ENCODE measurements at regions not wholly inside any gene's neighbourhood (a gene's known extent, or its start where the extent isn't known, plus 50 kb on each side); places are given as distances from the start of the nearest gene placed in this dataset.

DNA sequence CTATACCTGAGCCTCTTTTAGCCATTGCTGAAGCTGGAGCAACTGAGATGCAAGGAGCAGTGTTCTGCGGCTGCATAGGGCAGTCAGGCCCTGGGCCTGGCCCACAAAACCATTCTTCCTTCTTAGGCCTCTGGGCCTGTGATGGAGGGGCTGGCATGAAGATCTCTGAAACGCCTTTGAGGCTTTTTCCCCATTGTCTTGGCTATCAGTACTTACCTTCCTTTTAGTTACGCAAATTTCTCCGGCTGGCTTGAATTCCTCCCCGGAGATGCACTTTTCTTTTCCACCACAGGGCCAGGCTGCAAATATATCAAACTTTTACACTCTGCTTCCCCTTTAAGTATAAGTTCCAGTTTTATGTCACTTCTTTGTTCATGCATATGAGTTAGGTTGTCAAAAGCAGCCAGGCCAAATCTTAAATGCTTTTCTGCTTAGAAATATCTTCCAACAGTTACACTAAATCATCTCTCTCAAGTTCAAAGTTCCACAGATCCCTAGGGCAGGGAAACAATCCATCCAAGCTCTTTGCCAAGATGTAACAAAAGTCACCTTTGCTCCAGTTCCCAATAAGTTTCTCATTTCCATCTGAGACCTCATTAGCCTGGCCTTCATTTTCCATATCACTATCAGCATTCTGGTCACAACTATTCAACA, 194.4 kb upstream of the PCDH7 start:
- H3K9me3 ChIP-seq (ENCODE audit: control extremely low read depth in 1 of 3, control insufficient read depth in 2 of 3, insufficient read depth in 1 of 3, low read length in 2 of 3), result peaks cover 0 to 7% (median 0%) of the 10 kb centered on the region in 3 donors
- POLR2A ChIA-PET, result no interaction called here
- no peak overlapping the region for H3K27ac ChIP-seq (ENCODE audit: low read length in 2 of 2)
- no peak overlapping the region for H3K4me3 ChIP-seq (ENCODE audit: control extremely low read depth in 1 of 5, extremely low read depth in 1 of 5, insufficient read depth in 1 of 5, low read depth in 2 of 5, low read length in 4 of 5)
- Mint-ChIP-seq H3K9me3 (ENCODE audit: insufficient read depth) (peaks cover 9% of the 10 kb centered on the region), H3K4me1 (no peaks in the 10 kb centered on the region), H3K27me3 (no peaks in the 10 kb centered on the region), H3K4me3 (no peak overlapping the region), H3K27ac (no peak overlapping the region)
- no peaks in the 10 kb centered on the region for H3K36me3 ChIP-seq (replicated peaks in 1 of 2; ENCODE audit: control extremely low read depth in 1 of 2, control insufficient read depth in 1 of 2, extremely low read depth in 1 of 2, insufficient read depth in 2 of 2, low read length in 1 of 2)
- TF ChIP-seq, protein P1, sequence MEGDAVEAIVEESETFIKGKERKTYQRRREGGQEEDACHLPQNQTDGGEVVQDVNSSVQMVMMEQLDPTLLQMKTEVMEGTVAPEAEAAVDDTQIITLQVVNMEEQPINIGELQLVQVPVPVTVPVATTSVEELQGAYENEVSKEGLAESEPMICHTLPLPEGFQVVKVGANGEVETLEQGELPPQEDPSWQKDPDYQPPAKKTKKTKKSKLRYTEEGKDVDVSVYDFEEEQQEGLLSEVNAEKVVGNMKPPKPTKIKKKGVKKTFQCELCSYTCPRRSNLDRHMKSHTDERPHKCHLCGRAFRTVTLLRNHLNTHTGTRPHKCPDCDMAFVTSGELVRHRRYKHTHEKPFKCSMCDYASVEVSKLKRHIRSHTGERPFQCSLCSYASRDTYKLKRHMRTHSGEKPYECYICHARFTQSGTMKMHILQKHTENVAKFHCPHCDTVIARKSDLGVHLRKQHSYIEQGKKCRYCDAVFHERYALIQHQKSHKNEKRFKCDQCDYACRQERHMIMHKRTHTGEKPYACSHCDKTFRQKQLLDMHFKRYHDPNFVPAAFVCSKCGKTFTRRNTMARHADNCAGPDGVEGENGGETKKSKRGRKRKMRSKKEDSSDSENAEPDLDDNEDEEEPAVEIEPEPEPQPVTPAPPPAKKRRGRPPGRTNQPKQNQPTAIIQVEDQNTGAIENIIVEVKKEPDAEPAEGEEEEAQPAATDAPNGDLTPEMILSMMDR (IDR thresholded peaks at IDR 0.05), result no peak
- TF ChIP-seq EZH2 (IDR thresholded peaks at IDR 0.05; ENCODE audit: borderline replicate concordance, insufficient read depth, low read depth, low read length, poor library complexity, severe bottlenecking), result no peak
- H3K27me3 ChIP-seq (replicated peaks in 1 of 4; ENCODE audit: control extremely low read depth in 1 of 4, control insufficient read depth in 3 of 4, insufficient read depth in 4 of 4, low read length in 3 of 4), result no peaks in the 10 kb centered on the region
- H3K4me1 ChIP-seq (ENCODE audit: control insufficient read depth in 2 of 2, insufficient read depth in 2 of 2, low read length in 2 of 2), result no peaks in the 10 kb centered on the region
- 79% methylated on average over 4 of the region's 5 CpGs for WGBS (ENCODE audit: insufficient coverage)
- H3K9ac ChIP-seq (ENCODE audit: low read length), result no peak overlapping the region
- intact Hi-C loops (cut with micrococcal nuclease), result no loop called here
- ATAC-seq (ENCODE audit: low read depth) (no peak), DNase-seq (no peak)
- H4K20me1 ChIP-seq (ENCODE audit: control insufficient read depth, insufficient read depth, low read length, poor library complexity, severe bottlenecking), result no peaks in the 10 kb centered on the region
- H2AFZ ChIP-seq (ENCODE audit: insufficient read depth, low read depth, low read length, poor library complexity, severe bottlenecking), result no peak overlapping the region
- no peaks in the 10 kb centered on the region for H3K79me2 ChIP-seq (ENCODE audit: control insufficient read depth, insufficient read depth, low read length)
- CTCF ChIA-PET, result no interaction called here
- no peak overlapping the region for H3K4me2 ChIP-seq (replicated peaks; ENCODE audit: low read depth, low read length, poor library complexity, severe bottlenecking)

DNA sequence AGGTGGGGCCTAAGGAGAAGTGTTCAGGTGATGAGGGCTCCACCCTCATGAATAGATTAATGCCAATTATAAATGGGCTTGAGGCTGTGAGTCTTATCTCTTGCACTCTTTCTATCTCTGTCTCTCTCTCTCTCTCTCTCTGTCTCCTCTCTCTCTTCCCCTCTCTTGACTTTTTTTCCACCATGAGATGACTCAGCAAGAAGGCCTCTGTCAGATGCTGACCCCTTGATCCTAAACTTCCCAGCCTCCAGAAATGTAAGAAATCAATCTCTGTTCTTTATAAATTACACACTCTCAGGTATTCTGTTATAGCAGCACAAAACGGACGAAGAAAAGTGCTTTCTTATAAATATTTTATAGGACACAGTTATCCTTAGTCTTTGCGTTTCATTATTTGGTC, 184.9 kb upstream of the PCDH7 start:
- DNase-seq (no peak), ATAC-seq (ENCODE audit: low read depth) (no peak)
- no peak overlapping the region for H3K4me3 ChIP-seq (ENCODE audit: control extremely low read depth in 1 of 5, extremely low read depth in 1 of 5, insufficient read depth in 1 of 5, low read depth in 2 of 5, low read length in 4 of 5)
- H4K20me1 ChIP-seq (ENCODE audit: control insufficient read depth, insufficient read depth, low read length, poor library complexity, severe bottlenecking), result no peaks in the 10 kb centered on the region
- no peaks in the 10 kb centered on the region for H3K27me3 ChIP-seq (replicated peaks in 1 of 4; ENCODE audit: control extremely low read depth in 1 of 4, control insufficient read depth in 3 of 4, insufficient read depth in 4 of 4, low read length in 3 of 4)
- peaks cover 0 to 6% (median 0%) of the 10 kb centered on the region in 3 donors for H3K9me3 ChIP-seq (ENCODE audit: control extremely low read depth in 1 of 3, control insufficient read depth in 2 of 3, insufficient read depth in 1 of 3, low read length in 2 of 3)
- H3K27me3 Mint-ChIP-seq, result no peaks in the 10 kb centered on the region
- no peak overlapping the region for H3K4me2 ChIP-seq (replicated peaks; ENCODE audit: low read depth, low read length, poor library complexity, severe bottlenecking)
- H3K27ac Mint-ChIP-seq, result no peak overlapping the region
- POLR2A ChIA-PET, result no interaction called here
- H3K4me1 Mint-ChIP-seq, result no peaks in the 10 kb centered on the region
- CTCF ChIA-PET, result no interaction called here
- H3K9ac ChIP-seq (ENCODE audit: low read length), result no peak overlapping the region
- H3K4me3 Mint-ChIP-seq, result no peak overlapping the region
- intact Hi-C loops (cut with micrococcal nuclease), result no loop called here
- H3K27ac ChIP-seq (ENCODE audit: low read length in 2 of 2), result no peak overlapping the region
- WGBS (ENCODE audit: insufficient coverage), result no CpG with 5 or more reads among the region's 3 CpGs
- no peak for TF ChIP-seq EZH2 (IDR thresholded peaks at IDR 0.05; ENCODE audit: borderline replicate concordance, insufficient read depth, low read depth, low read length, poor library complexity, severe bottlenecking)
- TF ChIP-seq, protein P1 (IDR thresholded peaks at IDR 0.05), result no peak
- no peaks in the 10 kb centered on the region for H3K79me2 ChIP-seq (ENCODE audit: control insufficient read depth, insufficient read depth, low read length)
- H3K9me3 Mint-ChIP-seq (ENCODE audit: insufficient read depth), result peaks cover 7% of the 10 kb centered on the region
- no peak overlapping the region for H2AFZ ChIP-seq (ENCODE audit: insufficient read depth, low read depth, low read length, poor library complexity, severe bottlenecking)
- H3K4me1 ChIP-seq (ENCODE audit: control insufficient read depth in 2 of 2, insufficient read depth in 2 of 2, low read length in 2 of 2), result no peaks in the 10 kb centered on the region
- no peaks in the 10 kb centered on the region for H3K36me3 ChIP-seq (replicated peaks in 1 of 2; ENCODE audit: control extremely low read depth in 1 of 2, control insufficient read depth in 1 of 2, extremely low read depth in 1 of 2, insufficient read depth in 2 of 2, low read length in 1 of 2)

All from B cell (primary cell).